GM19397 (cell line): ENCODE measurements at regions not wholly inside any gene's neighbourhood (a gene's known extent, or its start where the extent isn't known, plus 50 kb on each side); places are given as distances from the start of the nearest gene placed in this dataset.

Experiments used
- ATAC-seq: cut with Tn5 transposase; IDR thresholded peaks from one replicate; pipeline ENCODE4 v1.9.1; 2021; ENCODE audit warnings: mild to moderate bottlenecking, moderate library complexity; ENCODE audit not compliant: unreplicated experiment

DNA sequence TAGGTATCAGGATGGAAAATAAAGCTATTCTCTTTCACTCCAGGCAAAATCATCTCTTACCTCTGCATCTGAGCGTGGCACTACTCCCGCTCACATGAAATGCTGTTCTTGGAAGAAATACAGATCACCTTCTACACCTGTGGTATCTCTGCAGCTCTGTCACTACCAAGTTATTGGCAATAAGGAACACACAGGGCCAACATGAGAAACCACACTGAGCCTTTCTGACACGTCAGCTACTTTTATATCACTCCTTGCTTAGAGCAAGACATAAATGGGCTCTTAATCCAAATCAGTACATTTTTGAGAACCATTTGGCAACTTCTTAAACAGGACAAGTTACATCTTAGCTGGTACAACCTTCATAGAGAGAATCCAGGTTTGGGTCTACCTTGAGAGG is 101.8 kb upstream of the GUCY1A1 start:
- no peak for ATAC-seq

DNA sequence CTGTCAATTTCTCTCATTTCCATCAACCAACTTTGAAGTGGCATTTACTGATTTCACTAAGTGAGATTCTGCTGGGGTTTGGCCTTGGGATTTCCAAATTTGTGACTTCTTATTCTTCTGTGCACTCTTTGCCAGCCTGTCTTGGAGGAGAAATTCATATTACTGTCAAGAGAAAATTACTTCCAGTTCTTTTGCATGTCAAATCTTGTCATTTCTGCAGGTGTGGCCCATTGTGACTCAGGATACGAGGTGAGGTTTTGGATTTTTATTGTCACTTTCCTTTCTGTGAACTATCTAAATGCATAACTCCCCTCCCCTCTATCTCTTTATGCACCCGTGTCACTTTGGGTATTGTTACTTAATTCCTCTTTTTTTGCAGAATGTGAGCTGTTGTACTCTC is 102.6 kb upstream of the GUCY1A1 start:
- ATAC-seq: no peak

DNA sequence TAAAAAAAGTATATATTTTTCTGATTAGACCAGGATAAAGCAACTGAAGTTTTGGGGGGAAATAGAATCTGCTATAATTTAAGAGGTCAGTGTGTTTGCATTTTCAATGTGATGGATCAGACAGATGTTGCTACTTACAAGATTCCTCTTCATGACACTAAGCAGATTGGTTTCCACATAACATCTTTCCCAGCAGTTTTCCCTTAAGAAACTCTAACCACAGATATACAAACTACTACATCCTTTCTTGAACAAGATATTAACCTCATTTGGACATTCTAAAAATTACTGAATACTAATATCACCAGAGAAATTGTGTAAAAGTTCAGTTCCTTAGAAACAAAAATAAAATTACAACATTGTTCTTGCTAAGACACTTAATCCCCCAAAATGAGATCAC is 106.7 kb upstream of the GUCY1A1 start:
- ATAC-seq: no peak

DNA sequence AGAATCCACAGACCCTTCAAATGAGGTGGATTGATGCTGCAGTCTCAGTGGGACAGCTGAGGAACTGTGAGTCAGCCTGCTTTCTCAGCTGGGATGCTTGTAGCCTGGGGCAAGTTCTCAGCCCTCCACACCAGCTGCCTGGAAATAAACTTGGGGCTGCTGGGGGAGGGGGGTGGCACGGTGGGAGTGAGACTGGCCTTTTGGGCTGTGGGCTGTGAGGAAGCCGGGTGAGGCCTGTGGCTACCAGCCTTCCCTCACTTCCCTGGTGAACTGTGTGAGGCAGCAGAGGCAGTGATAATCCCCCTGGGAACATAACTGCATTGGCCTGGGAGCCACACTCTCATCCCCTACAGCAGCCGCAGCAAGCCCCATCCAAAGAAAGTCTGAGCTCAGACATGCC is 114.5 kb upstream of the GUCY1A1 start:
- ATAC-seq: no peak

DNA sequence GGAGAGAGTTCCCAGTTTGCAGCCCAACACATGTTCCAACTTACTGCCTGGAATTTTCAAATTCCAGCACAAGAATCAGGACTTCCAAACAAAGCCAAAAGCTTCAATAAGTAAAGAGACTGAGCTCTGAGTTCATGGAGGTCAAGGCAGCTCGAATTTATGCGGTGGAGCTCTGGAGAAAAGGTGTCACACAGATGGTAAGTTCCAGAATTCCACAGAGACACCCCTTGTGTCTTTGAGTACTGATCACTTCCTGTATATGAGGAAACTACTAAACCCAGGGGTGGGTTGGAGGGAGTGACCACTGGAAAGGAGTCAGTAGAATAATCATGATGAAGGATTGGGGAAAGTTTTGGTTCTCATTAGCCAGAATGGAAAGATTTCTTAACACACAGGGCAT is 118.5 kb upstream of the GUCY1A1 start:
- no peak for ATAC-seq

DNA sequence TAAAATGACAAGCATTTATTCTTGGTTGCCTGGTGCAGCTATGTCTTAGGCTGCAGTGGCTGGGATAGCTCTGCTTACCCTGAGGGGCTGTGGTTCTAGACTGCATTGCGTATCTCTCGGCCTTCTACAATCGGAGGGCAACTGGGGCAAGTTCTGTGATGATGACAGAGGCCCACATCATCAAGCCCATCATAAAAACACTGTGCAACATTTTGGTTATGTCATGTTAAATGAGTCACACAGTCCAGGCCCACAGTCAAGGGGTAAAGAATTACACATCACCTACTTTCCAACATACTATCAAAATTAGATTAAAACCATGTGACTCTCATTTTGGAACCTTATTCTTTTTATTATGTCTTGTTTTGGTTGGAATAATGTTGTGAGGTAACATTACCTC is 120.2 kb upstream of the GUCY1A1 start:
- no peak for ATAC-seq

DNA sequence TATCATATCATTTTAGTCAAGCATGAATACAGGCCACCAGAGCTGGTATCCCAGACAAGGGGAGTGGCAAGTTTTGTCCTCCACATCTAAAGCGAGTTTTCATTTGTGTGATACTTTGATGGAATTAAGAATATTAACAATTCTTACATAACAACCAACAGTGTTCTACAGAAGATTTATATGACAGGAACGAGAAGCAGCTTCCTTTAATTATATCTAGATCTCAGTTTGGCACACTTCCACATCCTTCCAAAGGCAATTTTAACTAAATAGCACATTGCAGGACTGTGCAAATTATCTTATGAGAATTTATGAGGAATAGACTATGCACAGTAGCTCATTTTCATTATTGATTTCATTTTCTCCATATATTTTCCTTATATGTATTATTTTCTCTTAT is 121.2 kb upstream of the GUCY1A1 start:
- ATAC-seq: no peak

DNA sequence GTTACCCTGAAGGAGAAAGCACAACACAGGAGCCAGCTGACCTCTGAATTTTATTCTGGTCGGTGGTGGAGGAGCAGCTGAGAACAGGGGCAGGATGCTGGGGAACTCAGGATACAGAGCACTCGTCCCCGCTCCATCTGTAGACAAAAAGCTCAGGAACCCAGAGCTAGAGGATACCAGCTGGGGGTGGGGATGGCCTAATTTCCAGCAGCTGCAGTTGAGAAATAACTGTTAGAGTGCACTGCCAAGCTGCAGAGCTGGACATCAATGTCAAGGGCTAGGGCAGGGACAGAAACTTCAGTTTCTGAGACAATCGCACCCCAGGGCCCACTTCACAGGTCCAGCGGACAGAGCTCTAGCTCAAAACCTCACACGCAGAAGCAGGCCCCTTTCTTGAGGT is 122.1 kb upstream of the GUCY1A1 start:
- ATAC-seq: no peak

DNA sequence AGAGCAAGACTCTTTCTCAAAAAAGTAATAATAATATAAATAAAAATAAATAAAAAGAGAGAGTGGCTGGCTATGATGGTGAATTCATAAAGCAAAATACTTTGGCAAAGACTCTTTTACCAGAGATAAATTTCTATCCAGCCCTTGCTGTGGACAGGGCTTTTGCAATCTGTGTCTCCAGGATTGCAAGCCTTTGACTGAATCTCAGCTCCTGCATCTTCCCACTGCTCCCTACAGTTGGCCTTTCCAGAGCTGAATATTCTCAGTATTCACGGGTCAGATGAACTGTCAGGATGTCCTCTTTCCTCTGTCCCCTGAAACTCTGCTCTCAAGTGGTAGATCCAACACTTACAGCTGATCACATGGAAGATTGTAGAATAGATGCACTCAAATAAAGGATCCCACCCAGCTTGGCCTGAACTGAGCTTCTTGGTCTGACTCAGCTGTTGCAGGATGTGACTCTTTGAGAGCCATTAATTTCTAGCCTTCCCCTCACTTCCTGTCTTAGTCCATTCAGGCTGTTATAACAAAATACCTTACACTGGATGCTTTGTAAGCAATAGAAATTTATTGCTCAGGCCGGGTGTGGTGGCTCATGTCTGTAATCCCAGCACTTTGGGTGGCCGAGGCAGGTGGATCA is 123.4 kb upstream of the GUCY1A1 start:
- peak; percentile 74 for ATAC-seq

DNA sequence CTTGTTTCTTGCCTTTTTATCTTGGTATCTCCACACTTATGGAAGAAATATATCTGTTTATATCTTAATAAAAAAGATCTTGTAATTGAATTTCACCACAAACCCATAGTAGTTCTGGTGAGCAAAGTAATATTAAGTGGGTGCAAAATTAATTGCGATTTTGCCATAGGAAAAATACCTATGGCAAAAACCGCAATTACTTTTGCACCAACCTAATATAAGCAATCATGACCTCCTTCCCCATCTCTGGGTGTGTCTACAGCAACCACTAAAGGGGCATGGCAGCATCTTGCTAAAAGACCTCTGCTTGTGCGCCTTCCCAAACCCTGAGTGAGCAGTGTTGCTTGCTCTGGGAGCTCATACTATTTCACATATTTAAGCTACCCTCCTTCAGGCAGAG is 124.2 kb upstream of the GUCY1A1 start:
- no peak for ATAC-seq

DNA sequence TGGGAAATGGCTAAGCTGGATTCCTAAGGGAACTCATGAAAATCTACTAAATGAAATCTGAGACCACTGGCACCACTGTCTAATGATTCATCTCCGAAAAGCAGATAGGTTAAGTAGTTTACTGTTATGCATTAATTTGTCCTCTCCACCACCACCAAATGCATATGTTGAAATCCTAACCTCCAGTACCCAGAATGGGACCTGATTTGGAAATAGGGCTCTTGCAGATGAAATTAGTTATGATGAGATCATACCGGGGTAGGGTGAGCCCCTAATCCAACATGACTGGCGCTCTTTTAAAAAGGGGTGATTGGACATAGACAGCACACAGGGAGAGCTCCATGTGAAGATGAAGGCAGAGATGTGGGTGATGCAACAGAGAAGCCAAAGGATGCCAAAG is 124.9 kb upstream of the GUCY1A1 start:
- ATAC-seq: no peak

DNA sequence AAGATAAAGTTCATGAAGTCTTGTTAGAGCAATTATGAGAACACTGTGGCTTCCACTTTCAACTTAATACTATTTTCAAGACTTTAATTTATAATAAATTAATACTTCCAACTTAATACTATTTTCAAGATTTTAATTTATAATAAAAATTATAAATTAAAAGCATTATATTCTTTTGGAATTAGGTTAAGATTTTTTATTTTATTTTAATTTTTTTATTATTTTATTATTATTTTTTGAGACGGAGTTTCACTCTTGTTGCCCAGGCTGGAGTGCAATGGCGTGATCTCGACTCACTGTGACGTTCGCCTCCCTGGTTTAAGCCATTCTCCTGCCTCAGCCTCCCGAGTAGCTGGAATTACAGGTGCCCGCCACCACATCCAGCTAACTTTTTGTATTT is 126.0 kb upstream of the GUCY1A1 start:
- ATAC-seq: no peak

DNA sequence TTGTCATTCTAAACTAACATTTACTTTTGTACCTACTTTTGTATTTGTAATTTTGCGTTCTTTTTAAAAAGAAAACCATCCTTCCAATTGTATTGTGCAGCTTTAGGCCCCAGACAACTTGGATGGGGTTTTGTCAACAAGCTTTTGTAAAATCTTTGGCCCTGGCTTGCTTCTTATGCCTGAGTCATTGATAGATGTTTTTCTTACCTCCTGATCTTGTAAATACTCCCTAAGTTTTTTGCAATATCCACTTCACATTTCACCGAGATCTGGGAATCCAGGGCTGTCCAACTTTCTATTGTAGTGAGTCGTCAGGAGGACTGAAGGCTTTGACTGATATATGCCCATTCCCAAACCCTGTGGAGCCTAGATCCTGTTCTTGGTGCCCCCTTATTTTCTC is 126.9 kb upstream of the GUCY1A1 start:
- no peak for ATAC-seq

DNA sequence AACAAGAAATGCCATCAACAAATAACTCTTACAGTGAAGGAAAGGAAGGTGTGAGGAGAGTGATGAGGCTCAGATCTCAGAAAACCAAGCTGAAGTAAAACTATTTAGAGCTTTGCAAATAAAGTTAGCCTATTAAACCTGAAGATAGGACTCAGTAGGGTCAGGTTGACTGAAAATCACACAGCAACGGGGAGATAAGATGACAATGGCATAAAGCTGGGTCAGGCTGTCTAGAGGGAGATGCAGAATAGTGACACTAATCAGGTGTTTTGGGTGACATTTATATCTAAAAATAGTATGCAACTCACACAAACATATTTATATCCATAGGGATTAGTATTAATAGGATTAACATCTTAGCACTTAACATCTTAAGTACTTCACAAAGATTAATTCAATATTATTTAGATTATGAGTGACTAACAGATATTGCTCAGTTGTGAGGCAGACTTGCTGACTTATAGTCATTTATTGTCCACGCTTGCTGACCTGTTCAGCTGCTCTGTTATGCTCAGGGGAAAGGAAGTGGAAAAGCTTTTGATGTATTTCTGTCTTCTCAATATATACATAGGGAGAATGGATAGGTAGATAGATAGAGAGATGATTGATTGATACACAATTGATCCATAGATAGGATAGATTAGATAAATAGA is 130.7 kb upstream of the GUCY1A1 start:
- ATAC-seq: no peak

DNA sequence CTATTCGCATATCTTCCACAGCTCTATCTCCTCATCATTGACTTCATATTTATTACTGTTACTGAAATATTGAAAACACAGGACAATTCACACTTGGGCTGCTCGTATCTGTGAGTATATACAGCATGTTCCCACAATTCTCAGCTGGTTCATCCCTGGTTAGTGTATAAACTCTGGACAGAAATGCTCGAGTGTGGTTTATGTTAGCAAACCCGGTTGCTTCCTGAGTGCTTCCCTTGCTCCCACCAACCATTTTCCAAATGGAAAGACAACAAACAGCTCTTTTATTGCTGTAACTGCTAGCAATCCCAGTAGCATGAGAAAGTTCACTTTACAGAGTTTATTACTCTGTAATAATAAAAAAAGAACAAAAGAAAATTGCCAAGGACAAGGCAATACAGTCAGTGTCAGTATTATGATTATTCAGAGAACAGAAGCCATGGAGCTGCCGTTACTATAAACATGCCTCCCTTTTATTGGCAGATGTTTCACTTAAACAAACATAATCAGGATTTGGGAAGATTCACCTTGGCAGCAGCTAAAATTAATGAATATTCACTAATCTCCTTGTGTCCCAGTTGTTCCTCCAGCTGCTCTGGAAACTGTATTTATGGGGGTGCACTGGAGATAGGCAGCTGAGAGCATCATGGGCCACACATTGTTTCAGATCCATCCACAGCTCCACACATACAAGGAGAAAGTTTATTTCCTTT is 134.1 kb upstream of the GUCY1A1 start:
- ATAC-seq: no peak

DNA sequence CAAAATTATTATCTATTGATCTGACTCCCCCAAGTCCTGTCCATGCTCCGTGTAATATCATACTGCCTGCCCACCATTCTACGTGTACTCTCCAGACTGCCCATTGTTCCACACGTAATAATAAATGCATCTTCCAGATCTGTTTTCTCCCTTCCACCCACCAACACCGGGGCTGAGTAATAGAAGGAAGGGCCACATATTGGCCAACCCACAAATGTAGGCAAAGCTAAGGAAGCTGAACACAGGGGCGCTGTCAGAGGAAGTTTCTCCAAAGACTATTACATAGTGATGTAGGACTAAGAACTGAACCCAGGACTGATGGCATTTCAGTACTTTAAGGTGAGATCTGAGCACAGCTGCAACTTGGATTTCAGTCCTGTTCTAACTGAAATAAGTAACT is 135.8 kb upstream of the GUCY1A1 start:
- ATAC-seq: no peak

DNA sequence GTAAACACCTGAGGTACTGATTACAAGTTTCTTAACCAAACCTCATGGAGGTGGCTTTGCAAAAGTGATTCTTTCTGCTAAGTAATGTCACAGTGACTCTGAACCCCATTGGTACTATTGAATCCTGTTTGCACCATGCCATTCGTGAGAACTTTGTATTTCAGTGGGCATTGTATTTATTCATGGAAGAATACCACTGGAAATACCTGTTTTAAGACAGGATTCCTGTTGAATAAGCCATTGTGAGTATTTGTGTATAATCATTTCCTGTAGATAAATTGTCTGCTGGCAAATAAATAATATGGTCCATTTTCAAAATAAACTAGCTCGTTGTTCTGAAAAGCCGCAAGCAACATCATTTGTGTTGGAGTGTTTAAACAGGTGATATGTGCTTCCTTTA is 136.4 kb upstream of the GUCY1A1 start:
- ATAC-seq: no peak

DNA sequence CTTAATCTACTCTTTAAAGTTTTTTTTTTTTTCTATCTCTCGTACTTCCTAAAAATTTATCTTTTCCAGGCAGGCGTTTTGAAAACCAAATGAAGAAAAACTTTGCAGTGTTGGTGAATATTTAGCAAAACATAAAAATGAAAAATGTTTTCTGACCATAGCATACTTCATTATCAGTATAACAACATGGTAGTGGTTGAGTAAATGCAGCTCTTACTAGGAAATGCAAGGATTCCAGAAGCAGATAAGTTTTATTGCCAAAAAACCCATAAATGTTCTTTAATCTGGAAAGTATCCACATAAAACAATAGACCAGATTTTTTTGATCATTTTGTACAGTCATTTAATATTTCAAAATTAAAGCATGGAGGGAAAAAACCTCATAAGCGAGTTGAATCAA is 136.9 kb upstream of the GUCY1A1 start:
- ATAC-seq: no peak

DNA sequence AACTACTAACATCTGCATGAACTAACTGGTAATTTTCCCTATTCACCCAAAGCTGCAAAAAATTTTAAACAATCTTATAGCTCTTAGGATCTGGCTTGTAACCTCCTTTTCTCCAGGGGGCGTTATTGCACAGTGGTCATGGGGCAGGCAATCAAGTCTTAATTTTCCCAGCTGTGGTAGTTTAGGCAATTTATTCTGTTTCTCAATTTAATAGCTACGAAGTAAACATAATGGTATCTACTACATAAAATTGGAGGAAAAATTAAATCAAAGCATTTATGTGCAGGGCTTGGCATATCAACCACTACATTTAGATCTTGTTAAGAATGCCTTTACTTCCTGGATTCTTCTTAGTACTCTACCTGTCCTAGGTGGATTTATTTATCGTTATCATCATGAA is 137.4 kb upstream of the GUCY1A1 start:
- ATAC-seq: no peak

DNA sequence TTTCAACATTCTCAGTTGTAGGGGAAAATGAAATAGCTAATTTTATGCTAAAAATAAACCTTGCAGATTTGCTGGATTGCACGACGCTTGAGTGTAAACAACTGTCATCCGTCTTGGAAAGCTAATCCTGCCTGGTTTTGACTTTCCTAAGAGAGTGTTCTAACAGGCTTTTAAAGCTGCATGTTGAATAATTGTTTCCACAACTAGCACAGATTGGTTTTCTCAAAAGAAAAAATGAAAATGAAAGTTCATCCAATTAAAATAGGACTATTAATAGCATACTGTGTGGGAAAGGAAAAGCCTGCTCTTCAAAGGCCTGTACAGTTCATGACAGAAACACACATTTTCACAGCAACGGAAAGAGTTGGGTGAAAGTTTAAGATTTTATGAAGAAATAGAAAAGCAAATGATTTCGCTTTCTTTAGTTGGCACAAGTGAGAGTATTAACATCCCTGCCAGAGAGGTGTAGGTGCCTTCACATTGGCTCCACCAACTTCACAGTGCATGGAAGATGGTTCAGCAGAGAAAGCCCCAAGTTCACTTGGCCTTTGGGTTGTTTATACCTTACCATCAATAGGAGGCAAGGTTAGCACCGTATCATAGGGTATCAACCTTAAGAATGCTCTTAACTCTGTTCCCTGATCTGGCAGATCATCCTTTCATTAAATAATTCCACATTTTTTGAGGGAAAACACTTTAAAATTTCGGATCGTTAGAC is 140.0 kb upstream of the GUCY1A1 start:
- ATAC-seq: no peak

DNA sequence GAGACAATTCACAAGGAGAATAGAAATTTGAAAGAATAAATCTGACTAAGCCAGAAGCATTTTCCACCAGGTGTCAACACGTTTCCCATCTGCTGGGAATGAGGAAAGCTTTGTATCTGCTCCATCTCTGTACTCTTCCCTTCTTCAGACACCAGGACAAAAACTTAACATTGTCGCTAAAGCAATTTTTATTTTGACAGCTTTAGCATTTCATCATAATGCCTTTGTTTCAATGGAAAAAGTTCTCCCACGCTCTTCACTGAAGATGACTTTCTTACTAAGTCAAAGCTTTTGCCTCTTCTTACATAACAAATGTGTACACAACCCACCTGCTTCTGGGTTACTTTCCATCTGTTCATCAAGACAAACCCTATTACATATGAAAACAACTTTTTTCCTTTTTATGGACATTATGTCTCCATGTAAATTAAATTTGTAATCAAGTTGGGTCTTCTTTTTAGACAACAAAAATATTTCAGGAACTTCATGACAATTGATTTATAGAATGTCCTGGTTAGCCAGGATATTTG is 141.7 kb upstream of the GUCY1A1 start:
- no peak for ATAC-seq

DNA sequence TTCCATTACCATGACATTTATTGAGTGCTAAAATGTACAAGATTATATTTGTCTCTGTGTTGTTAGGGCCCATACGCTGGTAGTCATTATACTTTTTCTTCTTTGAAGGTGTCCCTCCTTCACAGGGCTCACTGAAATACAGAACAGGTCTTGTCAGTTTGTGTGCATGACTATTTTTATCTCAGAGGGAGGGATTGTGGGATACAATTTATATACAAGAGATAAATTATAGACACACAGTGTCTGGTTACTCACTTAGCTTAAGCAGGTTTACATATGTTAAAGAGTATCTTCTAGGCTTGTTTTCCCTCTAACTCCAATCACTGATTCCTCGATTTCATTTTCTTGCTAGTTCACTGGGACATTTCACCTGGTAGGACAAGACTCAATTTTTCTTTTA is 143.3 kb upstream of the GUCY1A1 start:
- ATAC-seq: no peak
